Erythroblast (primary cell): ENCODE measurements at regions not wholly inside any gene's neighbourhood (a gene's known extent, or its start where the extent isn't known, plus 50 kb on each side); places are given as distances from the start of the nearest gene placed in this dataset.

Experiments used
- DNase-seq, 2 experiments: peaks; one replicate each; lab custom pipeline; 2025; lab: John Stamatoyannopoulos, UW
- GATA1 ChIP-seq: IDR thresholded peaks from 2 replicates; pipeline ENCODE4 v1.6.1; 2011; ENCODE audit warnings: low read depth, mild to moderate bottlenecking, control low read depth, low read length, moderate library complexity
- POLR2A ChIP-seq: IDR thresholded peaks from 2 replicates; pipeline ENCODE4 v1.6.1; 2011; ENCODE audit warnings: mild to moderate bottlenecking, low read length

DNA sequence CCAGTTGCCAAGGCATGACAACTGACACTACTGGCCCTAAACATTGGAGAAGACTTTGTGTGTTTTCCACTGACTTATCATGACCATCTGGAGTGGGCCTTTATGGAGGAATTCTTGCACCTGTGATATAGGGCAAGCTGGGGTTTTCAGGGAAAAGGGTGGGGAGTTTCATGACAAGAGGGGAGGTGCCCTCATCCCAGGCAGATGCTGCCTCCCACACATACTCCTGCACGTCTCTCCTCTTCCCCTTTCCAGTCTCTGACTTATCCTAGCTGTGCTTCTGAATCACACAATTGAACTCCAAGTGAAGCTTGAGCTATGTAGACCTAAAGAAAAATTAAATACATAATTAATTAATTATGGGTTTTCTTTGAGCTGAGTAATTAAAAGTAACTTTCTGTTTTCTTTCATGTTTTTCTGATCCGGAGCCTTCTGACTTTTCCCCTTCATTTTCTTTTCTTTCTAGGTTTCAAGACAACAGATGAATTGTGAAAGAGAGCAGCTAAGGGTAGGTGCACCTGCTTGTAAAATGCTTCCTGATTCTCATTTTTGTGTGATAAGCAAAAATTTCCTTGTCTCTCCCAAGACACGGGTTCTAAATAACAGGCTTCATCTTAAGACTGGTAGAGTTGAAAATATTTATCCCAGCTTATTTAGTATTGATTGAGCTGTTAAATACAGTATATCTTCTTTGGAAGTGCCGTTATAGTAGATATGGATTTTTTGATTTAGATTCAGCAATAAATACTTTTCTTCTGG lies 280.9 kb upstream of the RBFOX1 start:
- TF ChIP-seq POLR2A = no peak
- no peak for TF ChIP-seq GATA1
- no peak for DNase-seq

DNA sequence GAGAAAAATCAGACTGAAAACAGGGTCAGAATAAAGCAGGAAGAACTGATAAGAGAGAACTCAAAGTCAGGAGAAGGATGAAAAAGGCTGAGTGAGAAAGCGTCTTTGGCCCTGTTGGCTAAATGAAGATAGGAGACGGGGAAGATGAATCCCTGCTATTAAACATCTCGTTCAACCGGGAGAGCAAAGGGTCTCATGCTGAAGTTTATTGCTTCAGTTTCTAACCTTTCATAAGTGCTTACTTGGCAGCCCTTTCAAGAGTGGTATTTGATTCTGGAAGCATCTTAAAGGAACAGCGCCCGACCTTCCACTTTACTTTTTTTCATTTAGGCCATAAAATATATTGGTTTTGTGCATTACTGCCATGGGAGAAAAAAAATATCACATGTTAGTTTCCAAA lies 288.3 kb upstream of the RBFOX1 start:
- TF ChIP-seq GATA1 (no peak), POLR2A (no peak)
- DNase-seq = no peak

DNA sequence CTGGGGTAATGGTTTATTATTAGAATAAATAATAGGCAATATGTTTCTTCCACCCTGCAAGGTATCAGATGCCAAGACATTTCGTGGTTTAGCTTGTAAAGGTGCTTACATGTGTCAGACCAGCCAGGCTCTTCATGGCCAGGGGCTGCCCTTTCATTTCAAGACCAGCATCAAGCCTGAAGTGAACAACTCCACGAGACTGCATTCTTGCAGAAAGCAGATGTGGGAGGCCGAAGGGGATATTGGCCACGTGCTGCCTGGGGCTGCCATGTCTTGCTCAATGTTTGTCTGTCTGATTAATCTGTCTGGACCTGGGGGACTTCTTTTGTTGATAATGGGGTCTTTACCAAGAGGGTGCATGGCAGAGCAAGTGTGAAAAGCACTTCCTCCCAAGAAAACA lies 294.2 kb upstream of the RBFOX1 start:
- TF ChIP-seq POLR2A (no peak), GATA1 (no peak)
- DNase-seq = no peak

DNA sequence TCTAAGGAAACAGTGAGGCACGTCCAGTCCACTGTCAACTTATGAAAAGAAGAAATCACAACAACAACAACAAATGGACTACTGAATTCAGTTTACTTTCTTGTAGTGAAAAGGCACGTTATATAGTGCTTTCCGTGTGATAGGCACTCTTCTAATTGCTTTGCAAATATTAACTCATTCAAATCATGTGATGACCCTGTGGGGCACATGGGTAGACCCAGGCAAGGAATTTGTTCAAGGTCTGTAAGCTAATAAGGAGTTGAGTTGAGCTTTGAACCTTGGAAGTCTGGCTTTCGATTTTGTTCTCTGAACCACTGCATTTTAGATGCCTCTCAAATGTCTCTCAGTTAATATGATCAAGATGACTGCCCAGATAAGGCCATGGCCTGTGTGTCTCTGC lies 295.1 kb upstream of the RBFOX1 start:
- TF ChIP-seq POLR2A (no peak), GATA1 (no peak)
- DNase-seq = no peak

DNA sequence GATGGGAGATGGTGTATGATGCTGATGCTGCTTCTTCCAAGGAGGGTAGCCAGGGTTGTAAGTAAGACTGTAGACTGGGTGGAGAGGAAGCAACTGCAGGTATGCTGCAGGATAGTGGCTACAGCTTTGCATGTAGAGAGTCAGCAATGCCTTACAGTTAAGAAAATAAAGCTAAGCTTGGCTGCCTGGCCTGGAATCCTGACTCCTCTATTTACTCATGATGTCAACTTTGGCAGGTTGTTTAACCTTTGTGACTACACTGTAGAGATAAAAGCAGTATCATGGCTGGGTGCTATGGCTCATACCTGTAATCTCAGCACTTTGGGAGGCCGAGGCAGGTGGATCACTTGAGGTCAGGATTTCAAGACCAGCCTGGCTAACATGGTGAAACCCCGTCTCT lies 301.6 kb upstream of the RBFOX1 start:
- no peak for TF ChIP-seq POLR2A
- TF ChIP-seq GATA1 = no peak
- DNase-seq = no peak

DNA sequence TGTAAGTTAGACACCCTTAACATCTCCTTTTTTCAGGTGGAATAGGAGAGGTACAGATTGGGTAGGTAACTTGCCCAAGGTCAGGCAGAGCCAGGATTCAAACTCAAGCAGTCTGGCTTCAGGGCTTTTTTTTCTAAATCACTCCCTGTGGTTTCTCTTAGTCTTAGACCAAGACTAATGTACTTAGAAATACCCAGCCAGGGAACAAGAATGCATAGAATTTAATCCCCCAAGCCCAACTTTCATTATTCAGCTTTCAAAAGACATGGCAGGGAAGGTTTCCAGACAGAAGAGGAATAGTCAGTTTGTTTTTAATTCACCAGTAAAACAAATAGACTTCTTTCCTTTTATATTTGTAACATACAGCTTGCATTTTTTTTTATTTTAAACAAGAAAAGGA lies 305.2 kb upstream of the RBFOX1 start:
- no peak for DNase-seq
- TF ChIP-seq POLR2A (no peak), GATA1 (no peak)

DNA sequence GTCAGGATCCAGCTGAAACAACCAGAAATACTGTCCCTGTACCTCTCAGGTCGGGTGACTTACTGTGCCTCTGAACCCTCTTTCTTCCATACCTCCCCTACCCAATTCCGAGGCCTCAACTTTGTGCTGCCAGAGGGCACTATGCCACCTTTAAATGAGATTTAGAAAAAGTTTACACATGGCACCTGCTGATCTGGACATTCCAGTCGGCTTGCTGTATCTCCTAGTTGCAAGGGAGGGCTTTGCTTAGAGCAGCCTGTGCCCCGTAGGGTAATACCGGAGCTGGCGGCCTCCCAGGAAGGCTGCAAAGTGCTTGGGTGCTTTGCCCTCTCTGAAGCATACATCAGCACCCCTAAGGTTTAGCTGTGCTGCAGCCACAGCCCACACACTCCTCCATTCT lies 306.0 kb upstream of the RBFOX1 start:
- no peak for DNase-seq
- TF ChIP-seq GATA1 (no peak), POLR2A (no peak)

DNA sequence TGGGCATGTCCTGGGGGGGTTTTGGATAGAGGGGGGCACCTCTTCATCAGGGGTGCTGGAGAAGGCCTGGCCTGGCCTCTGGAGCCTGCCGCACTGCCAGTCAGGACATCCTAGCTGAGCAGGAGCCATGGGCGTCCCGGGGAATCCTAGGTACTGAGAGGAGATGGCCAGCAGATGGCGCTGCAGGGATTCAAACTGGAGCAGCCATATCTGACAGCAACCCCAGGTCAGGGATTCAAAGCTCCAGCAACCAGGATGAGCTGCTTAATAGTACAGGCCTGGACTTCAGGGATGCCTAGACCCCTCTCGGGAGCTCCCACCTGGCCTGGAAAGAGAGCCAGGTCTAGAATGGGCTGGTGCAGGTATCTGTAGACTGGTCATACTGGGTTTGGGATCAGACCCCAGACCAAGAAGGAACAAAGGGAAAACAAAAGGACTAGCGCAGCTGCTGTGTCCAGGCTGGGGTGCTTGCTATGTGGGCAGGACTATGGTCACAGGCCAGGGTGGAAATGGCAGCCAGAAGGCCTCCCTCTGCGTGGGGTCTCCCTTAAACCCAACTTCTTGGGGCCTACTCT lies 306.9 kb upstream of the RBFOX1 start:
- TF ChIP-seq POLR2A (no peak), GATA1 (no peak)
- DNase-seq = peak; percentile 42 to 71

DNA sequence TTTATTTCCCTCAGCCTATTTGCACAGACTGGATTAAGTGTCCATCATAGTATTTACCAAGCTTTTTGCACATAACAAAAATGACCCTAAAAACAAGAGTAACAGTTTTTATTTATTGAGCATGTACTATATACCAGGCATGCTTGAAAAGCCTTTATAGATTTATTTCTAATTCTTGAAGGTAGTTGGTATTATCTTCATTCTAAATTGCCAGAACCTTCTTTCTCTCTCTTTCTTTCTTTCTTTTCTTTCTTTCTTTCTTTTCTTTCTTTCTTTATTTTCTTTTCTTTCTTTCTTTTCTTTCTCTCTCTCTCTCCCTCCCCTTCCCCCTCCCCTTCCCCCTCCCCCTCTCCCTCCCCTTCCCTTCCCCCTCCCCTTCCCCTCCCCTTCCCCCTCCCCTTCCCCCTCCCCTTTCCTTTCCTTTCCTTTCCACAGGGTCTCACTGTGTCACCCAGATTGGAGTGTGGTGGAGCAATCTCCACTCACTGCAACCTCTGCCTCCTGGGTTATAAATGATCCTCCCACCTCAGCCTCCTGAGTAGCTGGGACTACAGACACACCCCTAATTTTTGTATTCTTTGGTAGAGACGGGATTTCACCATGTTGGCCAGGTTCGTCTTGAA lies 310.9 kb upstream of the RBFOX1 start:
- no peak for DNase-seq
- TF ChIP-seq GATA1 (no peak), POLR2A (no peak)

DNA sequence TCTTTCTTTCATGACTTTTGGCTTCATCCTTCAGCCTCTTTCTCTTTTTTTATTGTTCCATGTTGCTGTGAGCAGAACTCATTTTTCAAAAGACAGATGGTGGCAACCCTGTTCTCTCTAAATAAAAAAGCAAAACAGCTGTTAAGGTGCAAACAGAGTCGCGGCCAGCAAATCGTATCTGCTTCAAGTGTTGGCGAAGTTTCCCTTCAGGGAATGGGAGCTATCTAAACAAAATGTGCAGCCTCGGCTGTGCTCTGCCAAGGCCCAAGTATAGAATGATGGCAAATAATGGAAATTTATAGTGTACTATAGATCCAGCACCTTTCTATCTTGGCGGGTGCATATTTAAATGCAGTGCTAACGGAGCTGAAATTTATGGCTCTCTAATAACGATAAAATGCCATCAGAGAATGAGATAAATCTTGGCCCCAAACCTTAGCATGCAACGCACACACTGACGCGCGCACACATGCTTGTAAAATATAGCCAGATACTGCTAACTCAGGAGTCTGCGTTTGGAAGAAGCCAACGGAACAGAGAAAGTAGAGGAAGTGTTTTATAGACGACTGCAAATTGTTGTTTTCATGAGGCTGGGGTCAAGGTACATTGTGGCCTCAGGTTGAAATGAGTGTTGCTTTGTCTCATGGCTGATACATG lies 315.5 kb upstream of the RBFOX1 start:
- no peak for TF ChIP-seq POLR2A
- DNase-seq = no peak

DNA sequence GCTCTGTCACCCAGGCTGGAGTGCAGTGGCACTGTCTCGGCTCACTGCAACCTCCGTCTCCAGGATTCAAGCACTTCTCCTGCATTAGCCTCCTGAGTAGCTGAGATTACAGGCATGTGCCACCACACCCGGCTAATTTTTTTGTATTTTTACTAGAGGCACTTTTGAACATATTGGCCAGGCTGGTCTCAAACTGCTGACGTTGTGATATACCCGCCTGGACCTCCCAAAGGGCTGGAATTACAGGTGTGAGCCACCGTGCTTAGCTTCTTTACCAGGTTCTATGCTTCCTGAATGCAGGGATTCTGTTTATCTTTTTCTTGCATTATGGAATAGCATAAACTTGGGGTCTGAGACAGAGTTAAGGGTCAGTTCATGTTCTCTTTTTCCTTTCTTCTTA lies 317.9 kb upstream of the RBFOX1 start:
- TF ChIP-seq POLR2A (no peak), GATA1 (no peak)
- no peak for DNase-seq

DNA sequence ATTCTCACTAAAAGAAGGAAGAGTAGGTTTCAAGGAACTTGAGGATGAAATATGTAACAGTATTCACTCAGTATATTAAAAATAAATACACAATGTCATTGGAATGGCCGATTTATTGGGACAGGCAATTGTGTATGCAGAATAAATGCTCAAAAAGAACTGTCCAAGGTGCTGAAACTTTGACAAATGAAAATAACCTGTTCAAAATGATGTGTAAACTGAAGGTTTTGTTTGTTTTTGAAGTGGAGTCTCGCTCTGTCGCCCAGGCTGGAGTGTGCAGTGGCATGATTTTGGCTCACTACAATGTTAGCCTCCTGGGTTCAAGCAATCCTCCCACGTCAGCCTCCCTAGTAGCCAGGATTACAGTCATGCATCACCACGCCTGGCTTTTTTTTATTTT lies 318.7 kb upstream of the RBFOX1 start:
- peak; percentile 3 to 22 for DNase-seq
- TF ChIP-seq GATA1 (no peak), POLR2A (no peak)

DNA sequence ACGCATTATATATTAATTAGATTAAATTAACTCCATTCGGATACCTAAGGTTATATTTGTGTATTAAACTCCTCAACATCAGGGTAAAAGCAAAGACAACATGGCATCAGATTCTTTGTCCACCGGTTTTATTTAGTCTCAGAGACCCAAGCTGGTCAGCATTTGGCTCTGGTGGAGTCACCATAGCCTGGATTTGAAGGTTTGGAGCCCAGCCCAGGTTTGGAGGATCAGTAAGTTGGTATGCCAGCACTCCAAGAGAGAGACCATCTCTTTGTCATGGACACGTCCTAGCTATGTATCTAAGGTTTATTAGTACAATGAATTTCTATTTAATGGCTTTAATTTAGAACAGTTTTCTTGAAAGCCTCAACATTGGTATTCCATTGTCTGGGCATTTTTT lies 328.4 kb upstream of the RBFOX1 start:
- no peak for TF ChIP-seq POLR2A
- no peak for TF ChIP-seq GATA1
- DNase-seq = no peak

DNA sequence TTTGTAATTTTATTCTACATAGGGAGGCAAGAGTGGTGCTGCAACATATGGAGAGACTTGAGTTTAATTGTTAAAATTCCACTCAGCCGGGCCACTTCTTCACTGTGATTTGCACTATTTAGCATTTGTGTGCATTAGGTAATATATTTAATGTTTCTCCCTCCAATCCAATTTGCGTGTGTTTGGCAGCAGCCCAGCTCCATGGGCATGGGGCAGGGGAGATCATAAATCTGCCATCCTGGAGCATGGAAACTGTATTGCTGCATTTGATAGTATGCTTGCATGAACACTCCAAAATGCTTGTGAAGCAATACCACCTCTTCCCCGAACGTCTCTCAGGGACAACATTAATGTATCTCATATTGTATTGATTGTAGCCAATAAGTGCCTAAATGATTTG lies 339.1 kb upstream of the RBFOX1 start:
- no peak for DNase-seq
- TF ChIP-seq GATA1 (no peak), POLR2A (no peak)

DNA sequence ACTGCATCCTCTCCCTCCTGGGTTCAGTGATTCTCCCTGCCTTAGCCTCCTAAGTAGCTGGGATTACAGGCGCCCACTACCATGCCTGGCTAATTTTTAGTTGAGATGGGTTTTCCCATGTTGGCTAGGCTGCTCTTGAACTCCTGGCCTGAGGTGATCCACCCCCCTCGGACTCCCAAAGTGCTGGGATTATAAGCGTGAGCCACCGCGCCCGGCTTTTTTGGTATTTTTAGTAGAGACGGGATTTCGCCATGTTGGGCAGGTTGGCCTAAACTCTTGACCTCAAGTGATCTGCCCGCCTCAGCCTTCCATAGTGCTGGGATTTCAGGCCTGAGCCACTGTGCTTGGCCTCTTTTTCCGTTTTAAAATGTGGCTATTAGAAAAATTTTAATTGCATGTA lies 343.8 kb upstream of the RBFOX1 start:
- TF ChIP-seq POLR2A (no peak), GATA1 (no peak)
- no peak for DNase-seq

DNA sequence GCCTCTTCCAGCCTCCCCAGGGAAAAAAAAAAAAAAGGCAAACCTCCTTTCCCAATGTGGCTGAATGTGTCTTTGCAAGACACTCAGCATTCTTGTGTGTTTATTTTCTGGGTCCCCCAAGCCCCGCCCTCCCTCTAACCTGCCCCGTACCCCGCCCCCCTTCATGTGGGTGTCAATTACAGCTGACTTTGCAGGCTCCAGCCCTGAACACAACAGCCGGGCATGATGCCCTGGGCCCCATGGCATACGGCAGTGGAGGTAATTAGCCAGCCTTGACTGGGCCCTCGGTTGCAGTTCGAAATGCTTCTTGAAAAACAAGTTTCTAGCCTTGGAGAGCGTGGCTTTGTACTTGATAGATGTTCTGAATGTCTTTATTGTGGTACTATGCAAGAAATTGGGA lies 354.7 kb upstream of the RBFOX1 start:
- TF ChIP-seq GATA1 = no peak
- no peak for TF ChIP-seq POLR2A
- DNase-seq = no peak
